Natural killer cell (primary cell): ENCODE measurements at regions not wholly inside any gene's neighbourhood (a gene's known extent, or its start where the extent isn't known, plus 50 kb on each side); places are given as distances from the start of the nearest gene placed in this dataset.

Experiments
- ATAC-seq, 3 donors: fragments of 150-1000 bp in 2 of 3; fragments of 200-7000 bp in 1 of 3; cut with Tn5 transposase; 1 replicate in 1 of 3; 2 replicates in 2 of 3; pipeline ENCODE4 v1.10.0; 2021; ENCODE audit warnings: mild to moderate bottlenecking in 2 of 3, moderate library complexity in 2 of 3
- DNase-seq, 2 donors: peaks; one replicate each; pipeline versions ENCODE4 v3.0.0 to v3.0.0-alpha.2; 2013 to 2021; ENCODE audit warnings: mixed read lengths in 1 of 2
- H3K27ac ChIP-seq: one replicate; pipeline ENCODE4 v1.5.1; 2013; ENCODE audit warnings: mild to moderate bottlenecking, low read length
- H3K27me3 ChIP-seq: one replicate; pipeline ENCODE4 v1.6.1; 2013; ENCODE audit warnings: low read length; ENCODE audit not compliant: control insufficient read depth, insufficient read depth
- H3K36me3 ChIP-seq: one replicate; pipeline ENCODE4 v1.6.1; 2013; ENCODE audit warnings: low read length; ENCODE audit not compliant: control insufficient read depth, insufficient read depth
- H3K4me1 ChIP-seq: one replicate; pipeline ENCODE4 v1.6.1; 2013; ENCODE audit warnings: low read length; ENCODE audit not compliant: control insufficient read depth, insufficient read depth
- H3K4me3 ChIP-seq: one replicate; pipeline ENCODE4 v1.5.1; 2013; ENCODE audit warnings: low read length
- H3K9me3 ChIP-seq: one replicate; pipeline ENCODE4 v1.6.1; 2013; ENCODE audit warnings: low read length; ENCODE audit not compliant: control insufficient read depth, insufficient read depth
- H3K27ac Mint-ChIP-seq, 2 donors: one replicate each; pipeline ENCODE4 v1.8.0; 2022; ENCODE audit warnings: mild to moderate bottlenecking in 2 of 2, mixed read lengths in 2 of 2, moderate library complexity in 1 of 2
- H3K27me3 Mint-ChIP-seq, 2 donors: one replicate each; pipeline ENCODE4 v1.8.0; 2022; ENCODE audit warnings: low read depth in 2 of 2, mixed read lengths in 2 of 2
- H3K36me3 Mint-ChIP-seq: one replicate; pipeline ENCODE4 v1.8.0; 2022; ENCODE audit warnings: mixed read lengths
- H3K4me1 Mint-ChIP-seq, 2 donors: one replicate each; pipeline ENCODE4 v1.8.0; 2022; ENCODE audit warnings: mixed read lengths in 2 of 2
- H3K4me3 Mint-ChIP-seq: one replicate; pipeline ENCODE4 v1.8.0; 2022; ENCODE audit warnings: mild to moderate bottlenecking, moderate library complexity, mixed read lengths
- H3K9me3 Mint-ChIP-seq, 2 donors: one replicate each; pipeline ENCODE4 v1.8.0; 2022; ENCODE audit warnings: mixed read lengths in 2 of 2
- CTCF ChIP-seq: fragments of 200-600 bp; IDR thresholded peaks from one replicate; pipeline ENCODE4 v1.8.0; 2022; ENCODE audit warnings: antibody characterized with exemption
- WGBS: methylation state at CpG from one replicate; pipeline ENCODE4 v1.1.7; 2013; ENCODE audit warnings: missing lambda C conversion rate; ENCODE audit not compliant: insufficient coverage; 5-methylcytosine and 5-hydroxymethylcytosine counted together
- intact Hi-C: fragments of 100-400 bp; cut with micrococcal nuclease; formaldehyde crosslinking; loops from one replicate; pipeline ENCODE4 v1.14.2; 2022

DNA sequence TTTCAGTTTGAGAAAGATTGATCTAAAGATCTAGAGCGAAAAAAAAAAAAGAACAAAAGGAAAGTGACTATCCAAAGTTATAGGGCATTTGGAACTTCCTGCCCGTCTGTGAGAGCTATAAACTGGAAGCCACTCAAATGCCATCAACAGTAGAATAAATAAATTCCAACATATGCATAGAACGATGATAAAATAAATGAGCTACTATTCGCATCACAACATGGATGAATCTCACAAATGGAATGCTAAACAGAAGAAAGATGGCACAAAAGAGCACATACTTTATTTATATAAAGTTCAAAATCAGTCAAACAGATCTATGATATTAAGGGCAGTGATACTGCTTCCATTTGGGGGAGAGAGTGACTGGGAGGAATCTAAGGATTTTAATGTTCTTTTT, 128.8 kb downstream of the TTC32 start:
- Histone ChIP-seq H3K9me3 (no peaks in the 10 kb centered on the region), H3K4me3 (no peak overlapping the region), H3K4me1 (no peaks in the 10 kb centered on the region), H3K27me3 (no peaks in the 10 kb centered on the region), H3K36me3 (no peaks in the 10 kb centered on the region), H3K27ac (no peak overlapping the region)
- Mint-ChIP-seq H3K27me3 (peaks cover 0 to 2% of the 10 kb centered on the region in 2 donors), H3K9me3 (no peaks in the 10 kb centered on the region), H3K4me3 (no peak overlapping the region), H3K4me1 (no peaks in the 10 kb centered on the region), H3K27ac (no peak overlapping the region), H3K36me3 (no peaks in the 10 kb centered on the region)
- 87% methylated on average over 3 of the region's 4 CpGs for WGBS
- ATAC-seq, result no peak
- no peak for TF ChIP-seq CTCF
- intact Hi-C loops, result no loop called here
- no peak for DNase-seq

DNA sequence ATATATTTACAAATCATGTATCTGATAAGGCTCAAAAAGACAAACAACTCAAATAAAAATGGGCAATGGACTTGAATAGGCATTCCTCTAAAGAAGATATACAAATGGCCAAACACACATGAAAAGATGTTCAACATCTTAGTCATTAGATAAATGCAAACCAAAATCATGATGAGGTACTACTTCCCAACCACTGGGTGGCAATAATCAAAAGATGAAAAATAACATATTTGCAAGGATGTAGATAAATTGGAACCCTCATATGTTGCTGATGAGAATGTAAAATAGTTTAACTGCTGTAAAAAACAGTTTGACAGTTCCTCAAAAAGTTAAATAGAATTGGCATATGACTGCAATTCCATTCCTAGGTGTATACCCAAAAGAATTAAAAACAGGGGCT, 132.3 kb downstream of the TTC32 start:
- H3K27me3 ChIP-seq, result no peaks in the 10 kb centered on the region
- H3K27ac ChIP-seq, result no peak overlapping the region
- no peaks in the 10 kb centered on the region for H3K4me1 ChIP-seq
- Mint-ChIP-seq H3K9me3 (no peaks in the 10 kb centered on the region), H3K4me3 (no peak overlapping the region), H3K27me3 (peaks cover 0 to 5% of the 10 kb centered on the region in 2 donors), H3K36me3 (no peaks in the 10 kb centered on the region), H3K27ac (no peak overlapping the region), H3K4me1 (no peaks in the 10 kb centered on the region)
- H3K9me3 ChIP-seq, result peaks cover 2% of the 10 kb centered on the region
- intact Hi-C loops, result no loop called here
- no peak for TF ChIP-seq CTCF
- DNase-seq, result no peak
- no peak overlapping the region for H3K4me3 ChIP-seq
- no peak for ATAC-seq
- no peaks in the 10 kb centered on the region for H3K36me3 ChIP-seq

GRCh38 chr2:19767899-19768298, 133.9 kb downstream of the TTC32 start:
- Histone ChIP-seq H3K4me1 (no peaks in the 10 kb centered on the region), H3K36me3 (no peaks in the 10 kb centered on the region), H3K4me3 (no peak overlapping the region), H3K9me3 (peaks cover 2% of the 10 kb centered on the region), H3K27me3 (no peaks in the 10 kb centered on the region), H3K27ac (no peak overlapping the region)
- DNase-seq, result no peak
- Mint-ChIP-seq H3K4me1 (no peaks in the 10 kb centered on the region), H3K4me3 (no peak overlapping the region), H3K27me3 (peaks cover 0 to 3% of the 10 kb centered on the region in 2 donors), H3K36me3 (no peaks in the 10 kb centered on the region), H3K9me3 (no peaks in the 10 kb centered on the region), H3K27ac (no peak overlapping the region)
- ATAC-seq, result no peak
- TF ChIP-seq CTCF, result no peak
- no CpG with 5 or more reads among the region's 1 CpG for WGBS
- intact Hi-C loops, result no loop called here

- 90% methylated on average over 6 of the region's 6 CpGs for WGBS
- no peak for ATAC-seq
- peaks cover 0 to 2% of the 10 kb centered on the region in 2 donors for H3K9me3 Mint-ChIP-seq
- no peak overlapping the region for H3K4me3 Mint-ChIP-seq
- H3K27me3 Mint-ChIP-seq, result peaks cover 0 to 3% of the 10 kb centered on the region in 2 donors
- no peak for TF ChIP-seq CTCF
- Histone ChIP-seq H3K27me3 (no peaks in the 10 kb centered on the region), H3K4me1 (no peaks in the 10 kb centered on the region), H3K4me3 (no peak overlapping the region), H3K36me3 (no peaks in the 10 kb centered on the region), H3K9me3 (peaks cover 2% of the 10 kb centered on the region), H3K27ac (no peak overlapping the region)
- H3K36me3 Mint-ChIP-seq, result no peaks in the 10 kb centered on the region
- H3K27ac Mint-ChIP-seq, result no peak overlapping the region
- no peaks in the 10 kb centered on the region for H3K4me1 Mint-ChIP-seq
- intact Hi-C loops, result no loop called here
- DNase-seq, result no peak
Observed at GRCh38 chr2:19764998-19765397, 136.8 kb downstream of the TTC32 start.
